HEK293 (cell line): ENCODE measurements at regions not wholly inside any gene's neighbourhood (a gene's known extent, or its start where the extent isn't known, plus 50 kb on each side); places are given as distances from the start of the nearest gene placed in this dataset.

Source experiments
- CTCF ChIA-PET: fragments of 350-600 bp; formaldehyde crosslinking; extraction: SDS; loops from one replicate; lab custom pipeline; 2021; ENCODE audit warnings: antibody characterized with exemption; lab: Yijun Ruan, JAX
- POLR2A ChIA-PET: fragments of 300-600 bp; formaldehyde crosslinking; extraction: SDS; loops from one replicate; lab custom pipeline; 2020; ENCODE audit warnings: antibody characterized with exemption, inconsistent platforms; lab: Yijun Ruan, JAX
- H3K27ac ChIP-seq: fragments of 200-500 bp; sonication (Bioruptor generic); 2 replicates; pipeline ENCODE4 v1.5.1; 2014; ENCODE audit warnings: low read depth, low read length, control low read depth, inconsistent platforms; ENCODE audit errors: extremely low read depth
- H3K36me3 ChIP-seq, 2 experiments: fragments of 200-500 bp in 1 of 2; sonication (Bioruptor generic) in 1 of 2; 1 replicate in 1 of 2; 2 replicates in 1 of 2; pipeline ENCODE4 v1.5.1; 2014 to 2017; ENCODE audit warnings: inconsistent platforms in 2 of 2, low read length in 2 of 2; ENCODE audit not compliant: control insufficient read depth in 2 of 2, insufficient read depth in 1 of 2
- H3K4me1 ChIP-seq: fragments of 200-500 bp; sonication (Bioruptor generic); 2 replicates; pipeline ENCODE4 v1.5.1; 2014; ENCODE audit warnings: mild to moderate bottlenecking, low read length, inconsistent platforms; ENCODE audit not compliant: control insufficient read depth, insufficient read depth
- H3K4me3 ChIP-seq: 2 replicates; pipeline ENCODE4 v1.5.1; 2011; ENCODE audit warnings: low read depth, mild to moderate bottlenecking, control low read depth, low read length, moderate library complexity
- H3K9me3 ChIP-seq: fragments of 200-500 bp; sonication (Bioruptor generic); 2 replicates; pipeline ENCODE4 v1.5.1; 2014; ENCODE audit warnings: low read depth, low read length, inconsistent platforms; ENCODE audit not compliant: control insufficient read depth, insufficient read depth
- BCL11A ChIP-seq: fragments of 450-650 bp; formaldehyde crosslinking; IDR thresholded peaks from 2 replicates; pipeline ENCODE4 v1.5.1; 2016; ENCODE audit warnings: low read depth, missing biosample characterization, missing genetic modification characterization
- GLIS1 ChIP-seq: fragments of 450-650 bp; formaldehyde crosslinking; IDR thresholded peaks from 2 replicates; pipeline ENCODE4 v1.5.1; 2016; ENCODE audit warnings: missing biosample characterization, missing genetic modification characterization
- HOXA7 ChIP-seq: sonication (generic); formaldehyde crosslinking; IDR thresholded peaks from 2 replicates; pipeline ENCODE4 v1.8.1; 2022; ENCODE audit warnings: missing genetic modification reagents, borderline replicate concordance
- IKZF3 ChIP-seq: fragments of 450-650 bp; IDR thresholded peaks from 2 replicates; pipeline ENCODE4 v1.5.0; 2018; ENCODE audit warnings: missing biosample characterization, mild to moderate bottlenecking, missing genetic modification characterization, moderate library complexity
- KLF9 ChIP-seq: fragments of 450-650 bp; formaldehyde crosslinking; IDR thresholded peaks from 2 replicates; pipeline ENCODE4 v1.5.1; 2016; ENCODE audit warnings: missing biosample characterization, missing genetic modification characterization, low read depth
- OSR2 ChIP-seq: fragments of 450-650 bp; formaldehyde crosslinking; IDR thresholded peaks from 2 replicates; pipeline ENCODE4 v1.5.1; 2016; ENCODE audit warnings: missing biosample characterization, missing genetic modification characterization
- ZBTB17 ChIP-seq: fragments of 450-650 bp; formaldehyde crosslinking; IDR thresholded peaks from 2 replicates; pipeline ENCODE4 v1.5.1; 2016; ENCODE audit warnings: missing biosample characterization, missing genetic modification characterization
- ZFP41 ChIP-seq: fragments of 450-650 bp; formaldehyde crosslinking; IDR thresholded peaks from 2 replicates; pipeline ENCODE4 v1.5.1; 2016; ENCODE audit warnings: missing biosample characterization, missing genetic modification characterization, borderline replicate concordance
- ZNF146 ChIP-seq: fragments of 450-650 bp; formaldehyde crosslinking; IDR thresholded peaks from 2 replicates; pipeline ENCODE4 v1.5.1; 2016; ENCODE audit warnings: missing biosample characterization, missing genetic modification characterization
- ZNF157 ChIP-seq: fragments of 450-650 bp; formaldehyde crosslinking; IDR thresholded peaks from 2 replicates; pipeline ENCODE4 v1.5.1; 2016; ENCODE audit warnings: missing biosample characterization, missing genetic modification characterization
- ZNF433 ChIP-seq: fragments of 450-650 bp; formaldehyde crosslinking; IDR thresholded peaks from 2 replicates; pipeline ENCODE4 v1.5.1; 2016; ENCODE audit warnings: missing biosample characterization, missing genetic modification characterization, low read depth
- ZNF560 ChIP-seq: fragments of 450-650 bp; formaldehyde crosslinking; IDR thresholded peaks from 2 replicates; pipeline ENCODE4 v1.5.1; 2017; ENCODE audit warnings: missing biosample characterization, missing genetic modification characterization, borderline replicate concordance
- ZNF571 ChIP-seq: fragments of 450-650 bp; formaldehyde crosslinking; IDR thresholded peaks from 2 replicates; pipeline ENCODE4 v1.5.0; 2017; ENCODE audit warnings: missing biosample characterization, missing genetic modification characterization
- ZNF621 ChIP-seq: fragments of 450-650 bp; formaldehyde crosslinking; IDR thresholded peaks from 2 replicates; pipeline ENCODE4 v1.5.1; 2017; ENCODE audit warnings: missing biosample characterization, missing genetic modification characterization
- ZNF677 ChIP-seq: fragments of 450-650 bp; IDR thresholded peaks from 2 replicates; pipeline ENCODE4 v1.5.0; 2018; ENCODE audit warnings: missing biosample characterization, mild to moderate bottlenecking, missing genetic modification characterization, moderate library complexity
- ZNF843 ChIP-seq: fragments of 450-650 bp; formaldehyde crosslinking; IDR thresholded peaks from 2 replicates; pipeline ENCODE4 v1.5.1; 2016; ENCODE audit warnings: missing biosample characterization, missing genetic modification characterization
- ZSCAN16 ChIP-seq: fragments of 450-650 bp; formaldehyde crosslinking; IDR thresholded peaks from 2 replicates; pipeline ENCODE4 v1.5.1; 2016; ENCODE audit warnings: missing biosample characterization, missing genetic modification characterization
- ZSCAN30 ChIP-seq: fragments of 450-650 bp; IDR thresholded peaks from 2 replicates; pipeline ENCODE4 v1.5.1; 2018; ENCODE audit warnings: missing biosample characterization, mild to moderate bottlenecking, missing genetic modification characterization, moderate library complexity
- TF ChIP-seq, protein P1 (sequence below): fragments of 450-650 bp; formaldehyde crosslinking; IDR thresholded peaks from 2 replicates; pipeline ENCODE4 v1.5.0; 2017; ENCODE audit warnings: missing biosample characterization, missing genetic modification characterization, borderline replicate concordance
- TF ChIP-seq, protein P2 (sequence below): fragments of 450-650 bp; formaldehyde crosslinking; IDR thresholded peaks from 2 replicates; pipeline ENCODE4 v1.5.1; 2016; ENCODE audit warnings: missing biosample characterization, missing genetic modification characterization
- TF ChIP-seq, protein P3 (sequence below): fragments of 450-650 bp; formaldehyde crosslinking; IDR thresholded peaks from 2 replicates; pipeline ENCODE4 v1.5.1; 2016; ENCODE audit warnings: missing biosample characterization, missing genetic modification characterization, borderline replicate concordance
- TF ChIP-seq, protein P4 (sequence below): fragments of 450-650 bp; formaldehyde crosslinking; IDR thresholded peaks from 2 replicates; pipeline ENCODE4; 2016; ENCODE audit warnings: missing biosample characterization, missing genetic modification characterization
- TF ChIP-seq, protein P5 (sequence below): fragments of 450-650 bp; IDR thresholded peaks from 2 replicates; pipeline ENCODE4 v1.5.1; 2018; ENCODE audit warnings: missing biosample characterization, missing genetic modification characterization
- TF ChIP-seq, protein P6 (sequence below): fragments of 450-650 bp; formaldehyde crosslinking; IDR thresholded peaks from 2 replicates; pipeline ENCODE4 v1.5.1; 2016; ENCODE audit warnings: missing biosample characterization, missing genetic modification characterization, low read depth

DNA sequence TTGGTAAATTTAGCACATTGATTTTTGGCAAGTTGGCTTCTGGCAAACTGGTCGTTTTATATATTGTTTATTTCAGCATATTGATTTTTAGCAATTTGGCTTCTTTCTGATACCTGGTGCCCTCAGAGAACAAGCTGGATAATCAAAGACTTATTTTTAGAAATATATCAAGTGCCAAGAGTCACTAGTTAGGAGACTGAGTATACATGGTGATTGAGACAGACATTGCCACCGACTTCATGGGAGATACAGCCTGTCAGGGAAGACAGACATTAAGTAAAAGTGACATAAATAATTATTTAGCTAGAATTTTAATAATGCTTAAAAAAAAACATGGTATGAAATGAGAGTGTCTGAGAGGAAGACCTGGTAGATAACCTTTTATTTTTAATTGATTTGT lies 242.3 kb upstream of the MTNR1B start (continued):
- TF ChIP-seq, protein P1, sequence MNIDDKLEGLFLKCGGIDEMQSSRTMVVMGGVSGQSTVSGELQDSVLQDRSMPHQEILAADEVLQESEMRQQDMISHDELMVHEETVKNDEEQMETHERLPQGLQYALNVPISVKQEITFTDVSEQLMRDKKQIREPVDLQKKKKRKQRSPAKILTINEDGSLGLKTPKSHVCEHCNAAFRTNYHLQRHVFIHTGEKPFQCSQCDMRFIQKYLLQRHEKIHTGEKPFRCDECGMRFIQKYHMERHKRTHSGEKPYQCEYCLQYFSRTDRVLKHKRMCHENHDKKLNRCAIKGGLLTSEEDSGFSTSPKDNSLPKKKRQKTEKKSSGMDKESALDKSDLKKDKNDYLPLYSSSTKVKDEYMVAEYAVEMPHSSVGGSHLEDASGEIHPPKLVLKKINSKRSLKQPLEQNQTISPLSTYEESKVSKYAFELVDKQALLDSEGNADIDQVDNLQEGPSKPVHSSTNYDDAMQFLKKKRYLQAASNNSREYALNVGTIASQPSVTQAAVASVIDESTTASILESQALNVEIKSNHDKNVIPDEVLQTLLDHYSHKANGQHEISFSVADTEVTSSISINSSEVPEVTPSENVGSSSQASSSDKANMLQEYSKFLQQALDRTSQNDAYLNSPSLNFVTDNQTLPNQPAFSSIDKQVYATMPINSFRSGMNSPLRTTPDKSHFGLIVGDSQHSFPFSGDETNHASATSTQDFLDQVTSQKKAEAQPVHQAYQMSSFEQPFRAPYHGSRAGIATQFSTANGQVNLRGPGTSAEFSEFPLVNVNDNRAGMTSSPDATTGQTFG = no peak
- TF ChIP-seq BCL11A (tag by site-specific recombination) = no peak
- no peak for TF ChIP-seq ZNF560
- TF ChIP-seq IKZF3 = no peak
- TF ChIP-seq, protein P2, sequence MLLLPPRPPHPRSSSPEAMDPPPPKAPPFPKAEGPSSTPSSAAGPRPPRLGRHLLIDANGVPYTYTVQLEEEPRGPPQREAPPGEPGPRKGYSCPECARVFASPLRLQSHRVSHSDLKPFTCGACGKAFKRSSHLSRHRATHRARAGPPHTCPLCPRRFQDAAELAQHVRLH (tag by site-specific recombination) = no peak
- TF ChIP-seq ZNF146 = no peak
- no peak for TF ChIP-seq ZBTB17 (tag by site-specific recombination)
- TF ChIP-seq, all 188 proteins: peak for 0

DNA sequence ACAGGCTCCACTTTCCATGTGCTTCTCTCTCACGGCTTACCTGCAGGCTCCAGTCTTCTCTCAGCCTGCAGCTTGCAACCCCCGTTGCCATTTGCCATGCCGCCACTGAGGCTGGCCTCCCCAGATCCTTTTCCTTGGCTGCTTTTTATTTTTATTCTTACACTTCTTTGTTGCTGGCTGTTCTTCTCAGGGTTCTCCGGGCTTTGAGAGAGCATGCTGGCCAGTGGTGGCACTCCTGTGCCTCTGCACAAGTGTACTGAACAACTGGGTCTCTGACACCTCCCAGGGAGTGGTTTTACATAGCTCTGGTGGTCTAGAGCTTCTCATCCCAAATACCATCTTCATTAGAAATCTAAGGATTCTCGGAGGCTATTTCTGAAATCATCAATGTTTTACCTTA lies 241.7 kb upstream of the MTNR1B start:
- 0 out of 2 replicates have a peak, but pooled peaks have one; percentile 15 for TF ChIP-seq GLIS1
- peak; percentile 99 for TF ChIP-seq ZNF677 (tag by site-specific recombination)
- no peak for TF ChIP-seq ZNF157 (tag by site-specific recombination)
- CTCF ChIA-PET = no interaction called here
- peaks cover 6% of the 10 kb centered on the region; the same call in 1 of the 2 replicates for H3K4me1 ChIP-seq
- no peak overlapping the region for H3K4me3 ChIP-seq
- no peaks in the 10 kb centered on the region for H3K9me3 ChIP-seq
- H3K36me3 ChIP-seq = no peaks in the 10 kb centered on the region
- POLR2A ChIA-PET = interaction anchor here (0.6 kb wide), 1 partner anchor 157 kb away, joined by 3 read pairs; no protein-coding TSS in a partner anchor
- no peak overlapping the region for H3K27ac ChIP-seq

DNA sequence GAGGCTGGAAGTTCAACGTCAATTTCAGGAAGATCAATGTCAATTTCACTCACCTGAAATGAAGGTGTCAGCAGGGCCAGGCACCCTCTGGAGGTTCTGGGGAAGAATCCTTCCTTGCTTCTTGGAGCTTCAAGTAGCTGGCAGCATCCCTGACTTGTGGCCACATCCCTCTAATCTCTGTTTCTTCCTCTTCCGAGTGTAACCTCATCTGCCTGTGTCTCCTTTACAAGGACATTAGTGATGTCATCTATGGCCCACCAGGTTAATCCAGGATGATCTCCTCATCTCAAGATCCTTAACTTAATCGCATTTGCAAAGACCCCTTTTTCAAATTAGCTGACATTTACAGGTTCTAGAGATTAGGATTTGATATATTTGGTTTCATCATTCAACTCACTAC lies 240.8 kb upstream of the MTNR1B start:
- H3K36me3 ChIP-seq = no peaks in the 10 kb centered on the region
- CTCF ChIA-PET = no interaction called here
- H3K4me1 ChIP-seq = peaks cover 6% of the 10 kb centered on the region; the same call in 1 of the 2 replicates
- no peak overlapping the region for H3K4me3 ChIP-seq
- no peak overlapping the region for H3K27ac ChIP-seq
- no peaks in the 10 kb centered on the region for H3K9me3 ChIP-seq
- POLR2A ChIA-PET = no interaction called here
- TF ChIP-seq OSR2 (tag by site-specific recombination) = 0 out of 2 replicates have a peak, but pooled peaks have one; percentile 9
- TF ChIP-seq IKZF3 = 0 out of 2 replicates have a peak, but pooled peaks have one; percentile 47
- TF ChIP-seq ZNF621 = no peak
- TF ChIP-seq ZNF433 (tag by site-specific recombination) = no peak
- TF ChIP-seq ZNF571 (tag by site-specific recombination) = no peak
- TF ChIP-seq ZSCAN16 (tag by site-specific recombination) = no peak
- TF ChIP-seq KLF9 (tag by site-specific recombination) = no peak
- peak; percentile 74; the same call in 1 of the 2 replicates for TF ChIP-seq ZNF843 (tag by site-specific recombination)
- TF ChIP-seq, protein P3, sequence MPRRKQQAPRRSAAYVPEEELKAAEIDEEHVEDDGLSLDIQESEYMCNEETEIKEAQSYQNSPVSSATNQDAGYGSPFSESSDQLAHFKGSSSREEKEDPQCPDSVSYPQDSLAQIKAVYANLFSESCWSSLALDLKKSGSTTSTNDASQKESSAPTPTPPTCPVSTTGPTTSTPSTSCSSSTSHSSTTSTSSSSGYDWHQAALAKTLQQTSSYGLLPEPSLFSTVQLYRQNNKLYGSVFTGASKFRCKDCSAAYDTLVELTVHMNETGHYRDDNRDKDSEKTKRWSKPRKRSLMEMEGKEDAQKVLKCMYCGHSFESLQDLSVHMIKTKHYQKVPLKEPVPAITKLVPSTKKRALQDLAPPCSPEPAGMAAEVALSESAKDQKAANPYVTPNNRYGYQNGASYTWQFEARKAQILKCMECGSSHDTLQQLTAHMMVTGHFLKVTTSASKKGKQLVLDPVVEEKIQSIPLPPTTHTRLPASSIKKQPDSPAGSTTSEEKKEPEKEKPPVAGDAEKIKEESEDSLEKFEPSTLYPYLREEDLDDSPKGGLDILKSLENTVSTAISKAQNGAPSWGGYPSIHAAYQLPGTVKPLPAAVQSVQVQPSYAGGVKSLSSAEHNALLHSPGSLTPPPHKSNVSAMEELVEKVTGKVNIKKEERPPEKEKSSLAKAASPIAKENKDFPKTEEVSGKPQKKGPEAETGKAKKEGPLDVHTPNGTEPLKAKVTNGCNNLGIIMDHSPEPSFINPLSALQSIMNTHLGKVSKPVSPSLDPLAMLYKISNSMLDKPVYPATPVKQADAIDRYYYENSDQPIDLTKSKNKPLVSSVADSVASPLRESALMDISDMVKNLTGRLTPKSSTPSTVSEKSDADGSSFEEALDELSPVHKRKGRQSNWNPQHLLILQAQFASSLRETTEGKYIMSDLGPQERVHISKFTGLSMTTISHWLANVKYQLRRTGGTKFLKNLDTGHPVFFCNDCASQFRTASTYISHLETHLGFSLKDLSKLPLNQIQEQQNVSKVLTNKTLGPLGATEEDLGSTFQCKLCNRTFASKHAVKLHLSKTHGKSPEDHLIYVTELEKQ (tag by site-specific recombination) = no peak
- no peak for TF ChIP-seq ZFP41 (tag by site-specific recombination)
- no peak for TF ChIP-seq HOXA7 (CRISPR knock-in tag)
- 0 out of 2 replicates have a peak, but pooled peaks have one; percentile 65 for TF ChIP-seq ZSCAN30 (tag by site-specific recombination)
- TF ChIP-seq, protein P4, sequence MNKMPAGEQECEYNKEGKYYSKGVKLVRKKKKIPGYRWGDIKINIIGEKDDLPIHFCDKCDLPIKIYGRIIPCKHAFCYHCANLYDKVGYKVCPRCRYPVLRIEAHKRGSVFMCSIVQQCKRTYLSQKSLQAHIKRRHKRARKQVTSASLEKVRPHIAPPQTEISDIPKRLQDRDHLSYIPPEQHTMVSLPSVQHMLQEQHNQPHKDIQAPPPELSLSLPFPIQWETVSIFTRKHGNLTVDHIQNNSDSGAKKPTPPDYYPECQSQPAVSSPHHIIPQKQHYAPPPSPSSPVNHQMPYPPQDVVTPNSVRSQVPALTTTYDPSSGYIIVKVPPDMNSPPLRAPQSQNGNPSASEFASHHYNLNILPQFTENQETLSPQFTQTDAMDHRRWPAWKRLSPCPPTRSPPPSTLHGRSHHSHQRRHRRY (tag by site-specific recombination) = no peak
- TF ChIP-seq, protein P5, sequence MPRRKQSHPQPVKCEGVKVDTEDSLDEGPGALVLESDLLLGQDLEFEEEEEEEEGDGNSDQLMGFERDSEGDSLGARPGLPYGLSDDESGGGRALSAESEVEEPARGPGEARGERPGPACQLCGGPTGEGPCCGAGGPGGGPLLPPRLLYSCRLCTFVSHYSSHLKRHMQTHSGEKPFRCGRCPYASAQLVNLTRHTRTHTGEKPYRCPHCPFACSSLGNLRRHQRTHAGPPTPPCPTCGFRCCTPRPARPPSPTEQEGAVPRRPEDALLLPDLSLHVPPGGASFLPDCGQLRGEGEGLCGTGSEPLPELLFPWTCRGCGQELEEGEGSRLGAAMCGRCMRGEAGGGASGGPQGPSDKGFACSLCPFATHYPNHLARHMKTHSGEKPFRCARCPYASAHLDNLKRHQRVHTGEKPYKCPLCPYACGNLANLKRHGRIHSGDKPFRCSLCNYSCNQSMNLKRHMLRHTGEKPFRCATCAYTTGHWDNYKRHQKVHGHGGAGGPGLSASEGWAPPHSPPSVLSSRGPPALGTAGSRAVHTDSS = 0 out of 2 replicates have a peak, but pooled peaks have one; percentile 29
- TF ChIP-seq, protein P6, sequence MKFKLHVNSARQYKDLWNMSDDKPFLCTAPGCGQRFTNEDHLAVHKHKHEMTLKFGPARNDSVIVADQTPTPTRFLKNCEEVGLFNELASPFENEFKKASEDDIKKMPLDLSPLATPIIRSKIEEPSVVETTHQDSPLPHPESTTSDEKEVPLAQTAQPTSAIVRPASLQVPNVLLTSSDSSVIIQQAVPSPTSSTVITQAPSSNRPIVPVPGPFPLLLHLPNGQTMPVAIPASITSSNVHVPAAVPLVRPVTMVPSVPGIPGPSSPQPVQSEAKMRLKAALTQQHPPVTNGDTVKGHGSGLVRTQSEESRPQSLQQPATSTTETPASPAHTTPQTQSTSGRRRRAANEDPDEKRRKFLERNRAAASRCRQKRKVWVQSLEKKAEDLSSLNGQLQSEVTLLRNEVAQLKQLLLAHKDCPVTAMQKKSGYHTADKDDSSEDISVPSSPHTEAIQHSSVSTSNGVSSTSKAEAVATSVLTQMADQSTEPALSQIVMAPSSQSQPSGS = peak; percentile 82
